Esophagus muscularis mucosa (tissue), 4 donors: ENCODE measurements at regions not wholly inside any gene's neighbourhood (a gene's known extent, or its start where the extent isn't known, plus 50 kb on each side); places are given as distances from the start of the nearest gene placed in this dataset.

Source experiments
- DNase-seq: peaks from one replicate; pipeline ENCODE4 v3.0.0-alpha.2; 2017; ENCODE audit errors: extremely low spot score
- H3K27ac ChIP-seq, 4 donors: fragments of 200-600 bp; sonication (generic); replicated peaks in 1 of 4; 1 replicate in 3 of 4; 2 replicates in 1 of 4; pipeline ENCODE4 v1.5.1; 2016 to 2019; ENCODE audit warnings: mild to moderate bottlenecking in 1 of 4
- H3K27me3 ChIP-seq, 4 donors: fragments of 200-600 bp; sonication (generic); one replicate each; pipeline versions ENCODE4 v1.5.1 to v1.6.0; 2016 to 2019
- H3K36me3 ChIP-seq, 4 donors: fragments of 200-600 bp; sonication (generic); one replicate each; pipeline ENCODE4 v1.5.1; 2016 to 2019
- H3K4me1 ChIP-seq, 4 donors: fragments of 200-600 bp; sonication (generic); one replicate each; pipeline ENCODE4 v1.5.1; 2016 to 2019
- H3K4me3 ChIP-seq, 4 donors: fragments of 200-600 bp; sonication (generic); 1 replicate in 2 of 4; 2 replicates in 2 of 4; pipeline ENCODE4 v1.5.1; 2016 to 2019; ENCODE audit warnings: mild to moderate bottlenecking in 4 of 4, moderate library complexity in 1 of 4
- H3K9me3 ChIP-seq, 4 donors: fragments of 200-600 bp; sonication (generic); 1 replicate in 3 of 4; 2 replicates in 1 of 4; pipeline ENCODE4 v1.5.1; 2016 to 2019
- CTCF ChIP-seq, 3 experiments: fragments of 200-600 bp in 2 of 3; fragments of 450-650 bp in 1 of 3; sonication (generic) in 2 of 3; IDR thresholded peaks; one replicate each; pipeline ENCODE4 v1.5.1; 2017 to 2019; ENCODE audit warnings: antibody characterized with exemption in 3 of 3, mild to moderate bottlenecking in 2 of 3, moderate library complexity in 1 of 3
- EP300 ChIP-seq: sonication (generic); formaldehyde crosslinking; IDR thresholded peaks from one replicate; pipeline ENCODE4 v1.6.1; 2017; ENCODE audit warnings: antibody characterized with exemption
- POLR2A ChIP-seq: fragments of 450-650 bp; IDR thresholded peaks from one replicate; pipeline ENCODE4 v1.6.1; 2017; ENCODE audit warnings: antibody characterized with exemption, moderate library complexity, mild to moderate bottlenecking, low read depth
- POLR2AphosphoS5 ChIP-seq, 2 donors: sonication (generic); formaldehyde crosslinking; IDR thresholded peaks; one replicate each; pipeline ENCODE4 v1.6.1; 2017; ENCODE audit warnings: antibody characterized with exemption in 2 of 2
- WGBS: methylation state at CpG from one replicate; pipeline ENCODE4 v1.1.5; 2018; 5-methylcytosine and 5-hydroxymethylcytosine counted together
- intact Hi-C: fragments of 100-400 bp; cut with DNase I; formaldehyde crosslinking; loops from one replicate; pipeline ENCODE4 v1.15.1; 2023

DNA sequence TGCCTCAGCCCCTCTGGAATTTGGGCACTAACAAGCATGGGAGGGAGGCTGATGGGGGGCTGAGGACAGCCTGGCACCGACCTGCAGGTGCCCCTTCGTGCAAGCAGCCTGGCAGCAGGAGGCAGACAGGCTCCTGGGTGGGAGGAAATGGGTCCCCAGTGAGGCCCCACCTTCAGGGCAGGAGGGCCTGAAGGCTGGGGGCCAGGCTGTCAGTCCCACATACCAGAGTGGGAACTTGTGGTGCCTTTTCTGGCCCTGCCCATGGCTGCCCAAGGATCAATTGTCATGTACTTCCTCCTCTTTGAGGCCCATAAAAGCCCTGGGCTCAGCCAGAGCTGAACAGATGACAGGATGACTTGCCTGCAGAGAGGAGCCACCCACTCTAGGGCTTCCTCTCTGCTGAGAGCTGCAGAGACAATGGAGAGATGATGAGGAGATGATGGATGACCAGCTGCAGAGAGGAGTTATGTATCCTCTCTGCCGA is 141.0 kb downstream of the PDHA2 start:
- no peaks in the 10 kb centered on the region for H3K27me3 ChIP-seq
- DNase-seq = no peak
- H3K4me1 ChIP-seq = no peaks in the 10 kb centered on the region
- no peak overlapping the region for H3K4me3 ChIP-seq
- H3K36me3 ChIP-seq = no peaks in the 10 kb centered on the region
- no peak for TF ChIP-seq POLR2AphosphoS5 (IDR thresholded peaks at IDR 0.05)
- no peak for TF ChIP-seq CTCF (IDR thresholded peaks at IDR 0.05)
- no peak for TF ChIP-seq POLR2A
- no peak for TF ChIP-seq EP300
- no peak overlapping the region for H3K27ac ChIP-seq
- 81% methylated on average over 3 of the region's 3 CpGs for WGBS
- intact Hi-C loops = no loop called here
- H3K9me3 ChIP-seq = no peaks in the 10 kb centered on the region

DNA sequence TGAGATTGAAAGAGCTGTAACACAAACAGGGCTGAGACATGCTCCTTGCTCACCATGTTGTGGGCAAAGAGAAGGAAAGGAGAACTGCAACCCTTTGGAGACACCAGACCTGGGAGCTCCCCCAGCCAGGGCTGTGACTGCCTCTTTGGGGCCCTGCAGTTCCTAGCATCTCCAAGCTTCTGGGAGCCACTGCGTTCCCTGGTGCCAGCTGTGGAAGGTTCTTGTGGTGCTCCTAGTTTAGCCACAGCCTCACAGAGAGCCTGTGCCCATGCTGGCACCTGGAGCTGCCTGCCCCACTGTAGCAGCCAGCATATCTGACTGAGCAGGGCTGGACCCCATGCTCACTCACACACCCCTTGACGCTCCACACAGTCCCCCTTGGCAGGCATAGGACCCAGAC is 141.7 kb downstream of the PDHA2 start:
- no peak overlapping the region for H3K4me3 ChIP-seq
- H3K9me3 ChIP-seq = no peaks in the 10 kb centered on the region
- intact Hi-C loops = no loop called here
- no peak overlapping the region for H3K27ac ChIP-seq
- H3K4me1 ChIP-seq = no peaks in the 10 kb centered on the region
- TF ChIP-seq POLR2A (no peak), EP300 (no peak), CTCF (IDR thresholded peaks at IDR 0.05) (no peak)
- no peak for DNase-seq
- H3K36me3 ChIP-seq = no peaks in the 10 kb centered on the region
- no peaks in the 10 kb centered on the region for H3K27me3 ChIP-seq
- WGBS = 67% methylated on average over 1 of the region's 2 CpGs

- Histone ChIP-seq H3K36me3 (no peaks in the 10 kb centered on the region), H3K27ac (no peak overlapping the region), H3K4me1 (no peaks in the 10 kb centered on the region), H3K9me3 (no peaks in the 10 kb centered on the region), H3K4me3 (no peak overlapping the region), H3K27me3 (no peaks in the 10 kb centered on the region)
- 84% methylated on average over 1 of the region's 1 CpG for WGBS
- no peak for TF ChIP-seq POLR2A
- TF ChIP-seq POLR2AphosphoS5 (IDR thresholded peaks at IDR 0.05) = no peak
- no peak for TF ChIP-seq EP300
- DNase-seq = no peak
- intact Hi-C loops = no loop called here
Observed at GRCh38 chr4:95982516-95982915, 142.6 kb downstream of the PDHA2 start.

DNA sequence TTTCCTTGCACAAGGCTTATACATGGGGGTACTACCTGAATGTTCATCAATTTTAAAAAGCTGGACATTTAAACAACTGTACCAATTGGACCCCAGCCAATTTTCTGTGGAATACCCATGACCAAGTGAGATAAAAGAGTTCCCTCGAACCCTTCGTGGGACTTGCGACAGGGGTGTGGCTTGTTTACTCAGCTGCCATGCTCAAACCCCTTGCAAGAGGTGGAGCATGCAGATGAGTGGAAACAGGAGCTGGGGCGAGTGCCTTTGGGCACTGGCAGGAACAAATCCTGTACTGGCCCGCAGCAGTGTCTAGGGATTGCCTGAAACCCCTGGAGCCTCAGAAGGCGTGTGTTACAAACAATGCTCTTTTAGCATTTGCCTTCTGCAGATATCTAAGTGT is 144.2 kb downstream of the PDHA2 start:
- H3K4me3 ChIP-seq = no peak overlapping the region
- H3K27ac ChIP-seq = no peak overlapping the region
- 72% methylated on average over 6 of the region's 6 CpGs for WGBS
- TF ChIP-seq EP300 = no peak
- no peak for TF ChIP-seq POLR2A
- TF ChIP-seq POLR2AphosphoS5 (IDR thresholded peaks at IDR 0.05) = no peak
- TF ChIP-seq CTCF (IDR thresholded peaks at IDR 0.05) = no peak
- no peaks in the 10 kb centered on the region for H3K9me3 ChIP-seq
- no peaks in the 10 kb centered on the region for H3K36me3 ChIP-seq
- intact Hi-C loops = no loop called here
- no peaks in the 10 kb centered on the region for H3K4me1 ChIP-seq
- DNase-seq = no peak
- no peaks in the 10 kb centered on the region for H3K27me3 ChIP-seq

GRCh38 chr4:95985051-95985450 is 145.2 kb downstream of the PDHA2 start:
- WGBS = 86% methylated on average over 4 of the region's 4 CpGs
- Histone ChIP-seq H3K36me3 (no peaks in the 10 kb centered on the region), H3K27ac (no peak overlapping the region), H3K4me3 (no peak overlapping the region), H3K27me3 (no peaks in the 10 kb centered on the region), H3K9me3 (no peaks in the 10 kb centered on the region), H3K4me1 (no peaks in the 10 kb centered on the region)
- DNase-seq = no peak
- no peak for TF ChIP-seq POLR2AphosphoS5 (IDR thresholded peaks at IDR 0.05)
- no peak for TF ChIP-seq EP300
- TF ChIP-seq CTCF (IDR thresholded peaks at IDR 0.05) = no peak
- TF ChIP-seq POLR2A = no peak
- intact Hi-C loops = no loop called here
